Astrocyte of the spinal cord (primary cell): ENCODE measurements at regions not wholly inside any gene's neighbourhood (a gene's known extent, or its start where the extent isn't known, plus 50 kb on each side); places are given as distances from the start of the nearest gene placed in this dataset.

Source experiments
- DNase-seq: peaks from one replicate; pipeline ENCODE4 v3.0.0; 2011; ENCODE audit warnings: low read depth, low spot score
- H3K4me3 ChIP-seq: 2 replicates; pipeline ENCODE4 v1.5.1; 2011; ENCODE audit warnings: low read depth, mild to moderate bottlenecking, low read length, moderate library complexity
- CTCF ChIP-seq: IDR thresholded peaks from 2 replicates; pipeline ENCODE4 v1.5.1; 2012; ENCODE audit warnings: low read depth, mild to moderate bottlenecking, low read length, inconsistent platforms
- in situ Hi-C: cut with HindIII; loops from 2 replicates; pipeline ENCODE4 v1.10.0; 2017; ENCODE audit warnings: low sequenced_read_pairs

GRCh38 chr2:181262782-181263181, 194.4 kb upstream of the ITGA4 start:
- H3K4me3 ChIP-seq = no peak overlapping the region
- no peak for DNase-seq
- in situ Hi-C loops = no loop called here
- TF ChIP-seq CTCF = no peak

- peak; percentile 3 for DNase-seq
- in situ Hi-C loops = no loop called here
- no peak overlapping the region for H3K4me3 ChIP-seq
- no peak for TF ChIP-seq CTCF
Measured at GRCh38 chr2:181264001-181264400, 193.2 kb upstream of the ITGA4 start.

GRCh38 chr2:181264441-181264840, 192.7 kb upstream of the ITGA4 start:
- no peak for TF ChIP-seq CTCF
- in situ Hi-C loops = no loop called here
- peak; percentile 7 for DNase-seq
- H3K4me3 ChIP-seq = no peak overlapping the region

GRCh38 chr2:181266614-181267013, 190.6 kb upstream of the ITGA4 start:
- TF ChIP-seq CTCF = no peak
- DNase-seq = no peak
- H3K4me3 ChIP-seq = no peak overlapping the region
- in situ Hi-C loops = no loop called here

- in situ Hi-C loops = no loop called here
- H3K4me3 ChIP-seq = no peak overlapping the region
- no peak for DNase-seq
- no peak for TF ChIP-seq CTCF
Measured at GRCh38 chr2:181268174-181268867, 188.9 kb upstream of the ITGA4 start.

GRCh38 chr2:181273986-181274385, 183.2 kb upstream of the ITGA4 start:
- DNase-seq = no peak
- no peak overlapping the region for H3K4me3 ChIP-seq
- no peak for TF ChIP-seq CTCF
- in situ Hi-C loops = no loop called here
